ENCODE measurements at regions not wholly inside any gene's neighbourhood (a gene's known extent, or its start where the extent isn't known, plus 50 kb on each side); places are given as distances from the start of the nearest gene placed in this dataset.

DNA sequence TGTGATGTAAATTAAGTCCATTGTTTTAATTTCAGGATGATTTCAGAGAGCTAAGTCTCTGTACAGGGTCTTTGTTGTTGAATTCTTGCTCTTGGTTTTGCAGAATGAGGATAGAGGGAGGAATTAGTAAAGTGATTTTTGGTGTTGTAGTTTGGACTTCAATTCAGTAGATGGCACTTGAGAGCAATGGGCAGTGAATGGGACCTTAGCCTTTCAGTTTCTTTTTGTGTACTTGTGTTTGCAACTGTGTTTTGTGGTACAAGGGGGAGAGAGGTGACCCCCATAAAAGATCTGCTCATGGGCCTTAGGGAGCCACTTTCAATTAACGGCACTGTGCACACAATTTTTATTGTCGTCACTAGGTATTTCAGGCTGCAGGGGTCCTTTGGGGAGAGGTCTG lies 340.0 kb downstream of the DCAF12L2 start:
- H3K4me3 ChIP-seq, result no peak overlapping the region
- in situ Hi-C loops (cut with MboI; ENCODE audit: low sequenced_read_pairs), result no loop called here
- no peaks in the 10 kb centered on the region for H3K36me3 ChIP-seq (replicated peaks)
- no peaks in the 10 kb centered on the region for H3K27me3 ChIP-seq (ENCODE audit: low read depth)
- H3K4me1 ChIP-seq, result no peaks in the 10 kb centered on the region; the same call in 1 of the 2 replicates
- H3K9me3 ChIP-seq, result no peaks in the 10 kb centered on the region; the same call in 1 of the 2 replicates
- DNase-seq (ENCODE audit: low spot score in 2 of 2), result peak; percentile 11 to 49

DNA sequence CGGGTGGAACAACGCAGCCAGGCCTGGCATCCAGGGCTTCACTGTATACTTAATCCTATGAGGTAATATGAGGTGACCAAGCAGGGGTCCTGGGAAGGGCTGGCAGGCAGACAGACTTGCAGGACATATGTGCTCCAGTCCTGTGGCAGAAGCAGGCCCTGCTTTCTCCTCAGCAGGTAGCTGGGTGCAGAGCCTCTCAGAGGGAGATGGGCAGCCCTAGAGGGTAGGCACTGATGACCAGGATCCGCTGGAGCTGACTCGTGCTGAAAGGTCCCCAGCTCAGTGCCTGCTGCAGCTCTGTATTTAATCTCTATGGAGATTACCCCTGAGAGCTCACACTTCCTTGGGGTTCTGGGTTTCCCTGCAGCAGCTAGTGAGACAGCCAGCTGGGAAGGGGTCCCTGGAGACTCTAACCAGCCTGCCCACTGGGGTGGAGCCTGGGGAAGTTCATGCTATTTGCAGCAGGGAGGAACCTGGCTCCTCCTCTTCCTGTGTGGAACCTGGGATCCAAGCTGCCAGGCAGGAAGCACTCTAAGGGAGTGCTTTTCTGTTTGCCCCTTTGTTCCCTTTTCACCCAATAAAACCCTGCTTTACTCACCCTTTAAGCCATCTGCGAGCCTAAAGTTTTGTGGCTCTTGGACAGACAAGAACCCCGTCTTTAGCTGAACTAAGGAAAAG lies 339.2 kb downstream of the DCAF12L2 start:
- DNase-seq (ENCODE audit: low spot score in 2 of 2), result peak in 1 of 2 experiments; percentile 23
- no peaks in the 10 kb centered on the region for H3K27me3 ChIP-seq (ENCODE audit: low read depth)
- H3K4me3 ChIP-seq, result no peak overlapping the region
- H3K4me1 ChIP-seq, result no peaks in the 10 kb centered on the region; the same call in 1 of the 2 replicates
- in situ Hi-C loops (cut with MboI; ENCODE audit: low sequenced_read_pairs), result no loop called here
- no peaks in the 10 kb centered on the region; the same call in 1 of the 2 replicates for H3K9me3 ChIP-seq
- H3K36me3 ChIP-seq (replicated peaks), result no peaks in the 10 kb centered on the region

DNA sequence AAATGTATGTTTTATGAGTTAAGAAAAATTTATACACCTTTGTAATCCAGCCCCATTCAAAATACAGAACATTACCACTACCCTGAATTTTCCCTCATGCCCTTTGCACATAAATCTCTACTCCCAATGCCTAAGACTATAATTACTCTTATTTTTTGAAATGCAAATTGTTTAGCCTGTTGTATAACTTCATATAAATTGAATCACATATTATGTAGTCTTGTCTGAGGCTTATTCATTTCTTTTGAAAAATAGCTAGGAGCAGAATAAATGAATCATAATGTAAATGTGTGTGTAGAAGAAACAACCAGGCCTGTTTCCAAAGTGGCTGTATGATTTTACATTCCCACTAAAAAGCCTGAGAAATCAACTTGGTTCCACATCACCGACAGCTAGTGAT lies 319.8 kb downstream of the DCAF12L2 start:
- no peaks in the 10 kb centered on the region for H3K36me3 ChIP-seq (replicated peaks)
- peak; percentile 36 to 91 for DNase-seq (ENCODE audit: low spot score in 2 of 2)
- no peak overlapping the region for H3K4me3 ChIP-seq
- peaks cover 12% of the 10 kb centered on the region for H3K4me1 ChIP-seq
- H3K9me3 ChIP-seq, result no peaks in the 10 kb centered on the region
- in situ Hi-C loops (cut with MboI; ENCODE audit: low sequenced_read_pairs), result no loop called here
- no peaks in the 10 kb centered on the region for H3K27me3 ChIP-seq (ENCODE audit: low read depth)

DNA sequence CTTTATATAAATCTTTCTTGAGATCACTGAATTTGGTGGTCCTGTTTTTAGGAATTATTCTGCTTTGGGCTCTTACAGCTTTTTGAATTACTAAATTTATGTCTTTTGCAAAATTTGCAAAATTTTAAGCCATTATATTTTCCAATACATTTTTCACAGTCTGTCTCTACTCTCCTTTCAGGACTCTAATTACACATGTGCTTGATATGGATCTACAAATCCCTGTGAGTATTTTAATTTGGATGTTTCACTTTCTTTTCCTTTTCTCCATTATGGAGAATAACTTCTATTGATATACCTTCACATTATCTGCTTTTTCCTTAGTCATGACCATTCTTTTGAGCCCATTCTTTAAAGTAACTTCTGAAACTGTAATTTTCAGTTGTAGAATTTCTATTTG lies 315.4 kb downstream of the DCAF12L2 start:
- H3K27me3 ChIP-seq (ENCODE audit: low read depth), result no peaks in the 10 kb centered on the region
- in situ Hi-C loops (cut with MboI; ENCODE audit: low sequenced_read_pairs), result no loop called here
- H3K36me3 ChIP-seq (replicated peaks), result no peaks in the 10 kb centered on the region
- peaks cover 11% of the 10 kb centered on the region for H3K4me1 ChIP-seq
- H3K9me3 ChIP-seq, result no peaks in the 10 kb centered on the region
- no peak for DNase-seq (ENCODE audit: low spot score in 2 of 2)
- no peak overlapping the region for H3K4me3 ChIP-seq

DNA sequence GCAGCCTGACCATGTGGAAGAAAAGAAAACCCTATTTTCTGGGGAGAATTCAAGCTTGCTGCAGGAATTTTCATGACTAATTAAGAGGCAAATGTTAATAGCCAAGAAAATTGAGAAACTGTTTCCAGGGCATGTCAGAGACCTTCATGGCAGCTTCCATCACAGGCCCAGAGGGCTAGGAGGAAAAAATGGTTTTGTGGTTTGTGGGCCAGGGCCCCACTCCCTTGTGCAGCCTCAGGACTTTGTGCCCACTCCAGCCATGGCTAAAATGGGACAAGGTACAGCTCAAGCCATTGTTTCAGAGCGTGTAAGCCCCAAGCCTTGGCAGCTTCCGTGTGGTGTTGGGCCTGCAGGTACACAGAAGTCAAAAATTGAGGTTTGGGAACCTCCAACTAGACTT lies 282.9 kb downstream of the DCAF12L2 start:
- DNase-seq (ENCODE audit: low spot score in 2 of 2), result no peak
- Histone ChIP-seq H3K27me3 (ENCODE audit: low read depth) (no peaks in the 10 kb centered on the region), H3K4me3 (no peak overlapping the region), H3K4me1 (no peaks in the 10 kb centered on the region), H3K36me3 (replicated peaks) (no peaks in the 10 kb centered on the region), H3K9me3 (no peaks in the 10 kb centered on the region; the same call in 1 of the 2 replicates)
- in situ Hi-C loops (cut with MboI; ENCODE audit: low sequenced_read_pairs), result no loop called here

DNA sequence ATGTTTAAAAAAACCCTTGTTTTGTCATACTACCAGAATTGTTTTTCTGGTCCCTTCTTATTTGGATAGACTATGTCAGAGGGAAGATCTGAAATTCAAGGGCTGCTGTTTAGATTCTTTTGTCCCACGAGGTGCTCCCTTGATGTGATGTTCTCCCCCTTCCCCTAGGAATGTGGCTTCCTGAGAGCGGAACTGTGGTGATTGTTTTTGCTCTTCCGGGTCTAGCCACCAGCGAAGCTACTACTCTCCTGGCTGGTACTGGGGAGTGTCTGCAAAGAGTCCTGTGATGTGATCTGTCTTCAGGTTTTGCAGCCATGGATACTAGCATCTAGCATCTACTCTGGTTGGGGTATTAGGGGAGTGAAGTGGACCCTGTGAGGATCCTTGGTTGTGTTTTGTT lies 271.1 kb downstream of the DCAF12L2 start:
- no peaks in the 10 kb centered on the region for H3K4me1 ChIP-seq
- in situ Hi-C loops (cut with MboI; ENCODE audit: low sequenced_read_pairs), result no loop called here
- H3K27me3 ChIP-seq (ENCODE audit: low read depth), result no peaks in the 10 kb centered on the region
- H3K9me3 ChIP-seq, result no peaks in the 10 kb centered on the region
- H3K4me3 ChIP-seq, result no peak overlapping the region
- H3K36me3 ChIP-seq (replicated peaks), result no peaks in the 10 kb centered on the region
- no peak for DNase-seq (ENCODE audit: low spot score in 2 of 2)

DNA sequence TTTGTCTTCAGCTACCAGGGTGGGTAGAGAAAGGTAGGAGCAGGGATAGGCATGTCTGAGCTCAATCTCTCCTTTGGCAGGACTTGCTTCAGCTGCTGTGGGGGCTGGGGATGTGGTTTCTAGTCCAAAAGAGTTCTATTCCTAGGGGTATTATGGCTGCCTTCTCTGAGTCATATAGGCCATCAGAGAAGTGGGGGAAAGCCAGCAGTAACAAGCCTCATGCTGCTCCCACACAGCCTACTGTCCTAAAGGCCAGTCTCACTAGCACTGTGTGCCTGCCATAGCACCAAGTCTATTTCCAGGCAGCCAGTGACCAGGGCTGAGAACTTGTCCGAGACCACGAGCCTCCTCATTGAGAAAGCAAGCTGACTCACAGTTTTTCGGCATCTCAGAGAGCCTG lies 270.6 kb downstream of the DCAF12L2 start:
- in situ Hi-C loops (cut with MboI; ENCODE audit: low sequenced_read_pairs), result no loop called here
- no peaks in the 10 kb centered on the region for H3K36me3 ChIP-seq (replicated peaks)
- no peak overlapping the region for H3K4me3 ChIP-seq
- no peaks in the 10 kb centered on the region for H3K4me1 ChIP-seq
- DNase-seq (ENCODE audit: low spot score in 2 of 2), result no peak
- no peaks in the 10 kb centered on the region for H3K9me3 ChIP-seq
- H3K27me3 ChIP-seq (ENCODE audit: low read depth), result no peaks in the 10 kb centered on the region

DNA sequence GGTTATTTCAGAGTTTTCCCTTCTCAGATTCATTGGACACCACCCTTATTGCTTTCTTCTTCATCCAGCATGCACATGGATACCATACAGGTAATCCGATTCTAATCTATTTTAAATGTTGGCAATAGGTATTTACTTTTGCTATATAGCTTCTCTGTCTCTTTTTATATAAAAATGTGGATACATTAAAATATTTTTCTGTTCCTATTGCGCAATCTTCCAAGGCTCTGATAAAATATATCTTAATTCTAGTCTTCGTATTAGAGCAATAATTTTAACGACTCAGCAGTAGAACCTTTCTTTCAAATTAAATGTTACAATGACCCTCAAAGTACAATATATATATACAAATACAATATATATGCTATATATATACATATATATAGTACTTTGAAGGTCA lies 239.8 kb downstream of the DCAF12L2 start:
- H3K4me3 ChIP-seq, result no peak overlapping the region
- no peaks in the 10 kb centered on the region for H3K9me3 ChIP-seq

DNA sequence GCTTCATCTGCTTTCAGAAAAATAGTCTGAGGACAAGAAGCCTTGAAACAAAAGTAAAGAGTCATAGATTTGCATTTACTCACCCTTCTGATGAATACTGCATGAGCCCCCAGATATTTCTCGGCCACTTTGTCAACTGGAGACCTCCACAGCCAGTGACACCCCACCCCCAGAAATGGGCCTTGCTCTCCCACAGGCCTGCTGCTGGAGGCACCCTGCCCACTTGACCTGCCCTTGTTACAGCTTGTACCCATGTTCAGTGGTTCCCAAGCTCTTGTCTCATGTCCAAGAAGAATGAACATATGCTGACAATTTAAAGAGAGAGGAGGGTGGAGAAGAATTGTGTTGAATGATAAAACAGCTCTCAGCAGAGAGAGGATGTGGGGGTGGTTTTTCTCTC lies 225.1 kb downstream of the DCAF12L2 start:
- H3K36me3 ChIP-seq (replicated peaks), result no peaks in the 10 kb centered on the region
- H3K4me3 ChIP-seq, result no peak overlapping the region
- H3K9me3 ChIP-seq, result peaks cover 6% of the 10 kb centered on the region
- no peaks in the 10 kb centered on the region for H3K27me3 ChIP-seq (ENCODE audit: low read depth)
- no peak for DNase-seq (ENCODE audit: low spot score in 2 of 2)
- H3K4me1 ChIP-seq, result no peaks in the 10 kb centered on the region
- in situ Hi-C loops (cut with MboI; ENCODE audit: low sequenced_read_pairs), result no loop called here

More for the DNA sequence above, 239.8 kb downstream of the DCAF12L2 start:
- no peaks in the 10 kb centered on the region for H3K36me3 ChIP-seq (replicated peaks)
- DNase-seq (ENCODE audit: low spot score in 2 of 2), result no peak
- in situ Hi-C loops (cut with MboI; ENCODE audit: low sequenced_read_pairs), result no loop called here
- H3K4me1 ChIP-seq, result no peaks in the 10 kb centered on the region
- H3K27me3 ChIP-seq (ENCODE audit: low read depth), result no peaks in the 10 kb centered on the region

DNA sequence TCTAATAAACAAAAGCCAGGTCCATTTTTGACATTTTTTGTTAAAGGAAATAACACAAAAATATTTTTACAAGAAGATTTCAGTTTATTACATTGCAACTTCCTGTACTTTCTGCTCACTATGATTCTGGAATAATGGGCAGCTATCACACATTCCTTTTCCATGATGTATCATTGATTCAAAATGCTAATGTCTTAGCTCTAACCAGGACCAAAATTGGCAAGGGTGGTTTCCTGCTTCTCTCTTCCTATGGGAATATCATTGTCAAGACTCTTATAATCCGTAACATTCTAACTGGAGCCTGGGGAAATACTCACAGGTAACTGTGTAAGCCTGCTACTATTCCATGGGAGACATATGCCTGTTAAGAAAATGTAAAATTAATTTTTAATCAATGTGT lies 218.6 kb downstream of the DCAF12L2 start:
- in situ Hi-C loops (cut with MboI; ENCODE audit: low sequenced_read_pairs), result no loop called here
- Histone ChIP-seq H3K36me3 (replicated peaks) (no peaks in the 10 kb centered on the region), H3K9me3 (no peaks in the 10 kb centered on the region), H3K4me3 (no peak overlapping the region), H3K4me1 (no peaks in the 10 kb centered on the region), H3K27me3 (ENCODE audit: low read depth) (no peaks in the 10 kb centered on the region)
- DNase-seq (ENCODE audit: low spot score in 2 of 2), result no peak

DNA sequence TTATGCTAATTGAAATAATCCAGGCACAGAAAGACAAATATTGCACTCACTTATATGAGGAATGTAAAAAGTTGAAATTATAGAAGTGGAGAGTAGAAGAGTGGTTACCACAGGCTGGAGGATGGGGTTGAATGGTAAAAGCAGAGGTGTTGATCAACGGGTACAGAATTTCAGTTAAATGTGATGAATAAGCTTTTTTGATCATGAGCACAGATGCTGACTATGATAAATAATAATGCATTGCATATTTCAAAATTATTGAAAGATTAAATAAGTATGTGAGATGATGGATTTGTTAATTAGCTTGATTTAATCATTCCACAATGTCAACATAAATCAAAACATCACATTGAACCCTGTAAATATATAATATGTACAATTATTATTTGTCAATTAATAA lies 213.1 kb downstream of the DCAF12L2 start:
- no peaks in the 10 kb centered on the region for H3K36me3 ChIP-seq (replicated peaks)
- no peaks in the 10 kb centered on the region for H3K27me3 ChIP-seq (ENCODE audit: low read depth)
- no peaks in the 10 kb centered on the region; the same call in 1 of the 2 replicates for H3K9me3 ChIP-seq
- in situ Hi-C loops (cut with MboI; ENCODE audit: low sequenced_read_pairs), result no loop called here
- no peak for DNase-seq (ENCODE audit: low spot score in 2 of 2)
- no peak overlapping the region for H3K4me3 ChIP-seq
- peaks cover 15% of the 10 kb centered on the region for H3K4me1 ChIP-seq

DNA sequence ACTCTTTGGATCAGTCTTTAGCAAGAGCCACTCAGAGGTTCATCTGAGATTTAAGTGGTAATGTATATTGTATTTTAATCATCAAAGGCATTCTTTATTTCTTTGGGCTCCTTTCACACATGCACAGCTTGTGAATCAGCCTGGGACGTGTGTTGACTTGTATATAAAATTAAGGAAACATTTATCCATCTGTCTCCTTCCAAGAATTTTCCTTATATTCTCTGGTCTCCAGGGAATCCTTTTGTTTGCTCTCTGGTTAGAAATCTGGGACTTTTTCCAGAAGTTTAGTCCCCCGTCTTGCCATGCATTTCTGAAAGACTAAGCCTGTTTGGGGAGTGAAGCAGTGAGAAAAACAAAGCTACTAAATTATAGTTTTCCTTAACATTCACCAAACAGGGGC lies 212.3 kb downstream of the DCAF12L2 start:
- Histone ChIP-seq H3K4me1 (peaks cover 15% of the 10 kb centered on the region), H3K27me3 (ENCODE audit: low read depth) (no peaks in the 10 kb centered on the region), H3K36me3 (replicated peaks) (no peaks in the 10 kb centered on the region), H3K9me3 (no peaks in the 10 kb centered on the region; the same call in 1 of the 2 replicates), H3K4me3 (no peak overlapping the region)
- peak; percentile 16 to 74 for DNase-seq (ENCODE audit: low spot score in 2 of 2)
- in situ Hi-C loops (cut with MboI; ENCODE audit: low sequenced_read_pairs), result no loop called here

DNA sequence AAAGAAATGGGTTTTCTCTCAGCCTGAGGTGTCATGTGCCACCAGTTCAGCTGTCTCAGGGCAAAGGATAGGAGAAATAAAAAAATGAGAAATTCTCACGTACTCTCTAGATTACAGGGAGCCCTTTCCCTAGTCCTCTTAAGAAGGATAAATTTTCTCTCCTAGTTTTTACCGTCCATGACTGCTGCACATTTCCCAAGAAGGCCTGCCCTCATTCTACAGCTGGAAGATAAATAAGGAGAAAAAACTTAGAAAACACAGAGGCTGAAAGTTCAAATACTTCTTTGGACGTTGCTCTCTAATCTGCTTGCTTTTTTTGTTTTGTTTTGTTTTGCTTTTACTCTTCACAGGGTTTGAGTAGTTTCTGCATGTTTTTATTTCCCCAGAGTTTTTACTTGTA lies 211.9 kb downstream of the DCAF12L2 start:
- no peaks in the 10 kb centered on the region; the same call in 1 of the 2 replicates for H3K9me3 ChIP-seq

DNA sequence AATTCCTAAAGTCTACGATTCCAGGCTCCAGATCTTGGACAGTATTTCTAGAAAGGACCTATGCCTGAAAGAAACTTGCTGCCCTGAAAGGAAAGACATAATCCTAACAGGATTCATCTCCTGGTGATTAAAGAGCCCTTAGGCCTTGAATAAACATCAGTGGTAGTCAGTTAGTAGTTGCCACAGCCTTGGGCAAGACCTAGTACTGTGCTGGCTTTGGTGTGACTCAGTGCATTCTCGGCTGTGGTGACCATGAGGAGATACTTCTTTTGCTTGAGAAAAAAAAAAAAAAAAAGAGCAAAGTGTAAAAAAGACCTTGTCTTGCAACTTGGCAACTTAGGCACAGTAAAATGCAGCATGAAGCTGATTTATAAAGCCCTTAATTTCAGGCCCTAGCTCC lies 188.2 kb downstream of the DCAF12L2 start:
- no peak for DNase-seq (ENCODE audit: low spot score in 2 of 2)
- H3K36me3 ChIP-seq (replicated peaks), result no peaks in the 10 kb centered on the region
- no peaks in the 10 kb centered on the region for H3K27me3 ChIP-seq (ENCODE audit: low read depth)
- H3K4me3 ChIP-seq, result no peak overlapping the region
- H3K4me1 ChIP-seq, result no peaks in the 10 kb centered on the region
- in situ Hi-C loops (cut with MboI; ENCODE audit: low sequenced_read_pairs), result no loop called here
- no peaks in the 10 kb centered on the region for H3K9me3 ChIP-seq

More for the DNA sequence above, 211.9 kb downstream of the DCAF12L2 start:
- no peaks in the 10 kb centered on the region for H3K36me3 ChIP-seq (replicated peaks)
- H3K27me3 ChIP-seq (ENCODE audit: low read depth), result no peaks in the 10 kb centered on the region
- in situ Hi-C loops (cut with MboI; ENCODE audit: low sequenced_read_pairs), result no loop called here
- peaks cover 15% of the 10 kb centered on the region for H3K4me1 ChIP-seq
- no peak overlapping the region for H3K4me3 ChIP-seq
- DNase-seq (ENCODE audit: low spot score in 2 of 2), result no peak

DNA sequence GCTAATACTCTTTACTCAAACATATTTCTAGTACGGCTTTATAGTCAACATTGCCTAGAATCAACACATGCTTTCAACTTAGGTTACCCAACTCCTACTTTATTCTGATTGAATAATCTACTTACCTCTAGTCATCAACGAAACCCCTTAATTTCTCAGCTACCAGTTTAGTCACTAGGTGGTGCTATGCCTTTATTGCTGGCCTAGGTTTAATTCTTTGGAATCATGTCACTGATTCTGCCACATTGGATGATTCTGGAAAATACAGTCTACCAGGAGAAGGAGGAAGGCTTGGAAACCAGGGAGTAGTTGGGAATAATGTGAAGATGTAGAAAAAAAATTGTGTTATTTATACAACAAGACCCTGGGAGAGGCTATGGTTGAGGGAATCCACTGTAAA lies 167.7 kb downstream of the DCAF12L2 start:
- in situ Hi-C loops (cut with MboI; ENCODE audit: low sequenced_read_pairs), result no loop called here
- no peaks in the 10 kb centered on the region for H3K36me3 ChIP-seq (replicated peaks)
- H3K27me3 ChIP-seq (ENCODE audit: low read depth), result no peaks in the 10 kb centered on the region
- peak; percentile 16 to 53 for DNase-seq (ENCODE audit: low spot score in 2 of 2)
- no peak overlapping the region for H3K4me3 ChIP-seq
- no peaks in the 10 kb centered on the region for H3K4me1 ChIP-seq
- no peaks in the 10 kb centered on the region for H3K9me3 ChIP-seq
